Osteoblast (primary cell): ENCODE measurements at regions not wholly inside any gene's neighbourhood (a gene's known extent, or its start where the extent isn't known, plus 50 kb on each side); places are given as distances from the start of the nearest gene placed in this dataset.

Experiments
- DNase-seq: peaks from one replicate; pipeline ENCODE4 v3.0.0; 2011; ENCODE audit warnings: low spot score, mixed read lengths; ENCODE audit not compliant: insufficient read length; ENCODE audit errors: missing footprints
- H2AFZ ChIP-seq: 2 replicates; pipeline ENCODE4 v1.6.0; 2011; ENCODE audit warnings: mild to moderate bottlenecking, low read length
- H3K27ac ChIP-seq: 2 replicates; pipeline ENCODE4 v1.5.1; 2011; ENCODE audit warnings: mild to moderate bottlenecking, low read depth, low read length, moderate library complexity
- H3K27me3 ChIP-seq: 2 replicates; pipeline ENCODE4 v1.6.0; 2012; ENCODE audit warnings: mild to moderate bottlenecking, control low read depth, inconsistent platforms, low read length, moderate library complexity; ENCODE audit not compliant: insufficient read depth
- H3K36me3 ChIP-seq: 2 replicates; pipeline ENCODE4 v1.5.1; 2011; ENCODE audit warnings: mild to moderate bottlenecking, low read length, control low read depth, moderate library complexity; ENCODE audit not compliant: insufficient read depth
- H3K4me1 ChIP-seq: 2 replicates; pipeline ENCODE4 v1.5.1; 2011; ENCODE audit warnings: mild to moderate bottlenecking, low read length, control low read depth, moderate library complexity; ENCODE audit not compliant: insufficient read depth
- H3K4me2 ChIP-seq: 2 replicates; pipeline ENCODE4 v1.6.0; 2011; ENCODE audit warnings: mild to moderate bottlenecking, low read length; ENCODE audit not compliant: insufficient read depth
- H3K4me3 ChIP-seq: fragments of 200-600 bp; sonication (generic); 3 replicates; pipeline ENCODE4 v1.5.1; 2012; ENCODE audit warnings: mild to moderate bottlenecking, low read length, inconsistent platforms; ENCODE audit not compliant: insufficient read depth
- H3K79me2 ChIP-seq: 2 replicates; pipeline ENCODE4 v1.6.0; 2012; ENCODE audit warnings: mild to moderate bottlenecking, low read length, control low read depth, inconsistent platforms; ENCODE audit not compliant: insufficient read depth
- H3K9me3 ChIP-seq: 2 replicates; pipeline ENCODE4 v1.5.1; 2011; ENCODE audit warnings: low read depth, low read length, control low read depth
- H4K20me1 ChIP-seq: 2 replicates; pipeline ENCODE4 v1.6.0; 2012; ENCODE audit warnings: mild to moderate bottlenecking, low read length, control low read depth; ENCODE audit not compliant: insufficient read depth
- TF ChIP-seq, protein P1 (sequence below): IDR thresholded peaks from 2 replicates; pipeline ENCODE4 v1.5.1; 2011; ENCODE audit warnings: mild to moderate bottlenecking, low read depth, low read length, moderate library complexity; ENCODE audit errors: extremely low read depth

DNA sequence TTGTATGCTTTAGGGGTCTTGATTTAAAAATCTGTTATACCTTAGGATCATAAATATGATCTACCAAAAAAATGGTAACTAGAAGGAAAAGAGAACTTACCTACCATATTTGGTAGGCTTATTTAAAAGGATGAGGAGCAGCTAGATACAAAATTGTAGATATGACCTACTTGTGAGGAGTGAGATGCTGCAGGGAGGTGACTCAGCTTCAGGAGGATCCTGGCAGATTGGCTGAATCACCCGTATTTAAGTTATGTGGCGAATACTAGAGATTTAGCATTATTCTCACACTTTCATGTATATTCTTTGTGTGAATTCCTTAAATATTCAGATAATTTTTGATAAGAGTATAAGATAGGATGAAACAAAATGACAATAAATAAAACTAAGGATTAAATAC is 657.3 kb upstream of the LINC00305 start:
- Histone ChIP-seq H3K4me3 (no peak overlapping the region), H3K27ac (no peak overlapping the region), H3K4me1 (no peaks in the 10 kb centered on the region), H4K20me1 (no peaks in the 10 kb centered on the region), H3K79me2 (no peaks in the 10 kb centered on the region), H3K36me3 (no peaks in the 10 kb centered on the region), H3K27me3 (no peaks in the 10 kb centered on the region), H3K4me2 (no peak overlapping the region), H2AFZ (no peak overlapping the region), H3K9me3 (no peaks in the 10 kb centered on the region)
- TF ChIP-seq, protein P1, sequence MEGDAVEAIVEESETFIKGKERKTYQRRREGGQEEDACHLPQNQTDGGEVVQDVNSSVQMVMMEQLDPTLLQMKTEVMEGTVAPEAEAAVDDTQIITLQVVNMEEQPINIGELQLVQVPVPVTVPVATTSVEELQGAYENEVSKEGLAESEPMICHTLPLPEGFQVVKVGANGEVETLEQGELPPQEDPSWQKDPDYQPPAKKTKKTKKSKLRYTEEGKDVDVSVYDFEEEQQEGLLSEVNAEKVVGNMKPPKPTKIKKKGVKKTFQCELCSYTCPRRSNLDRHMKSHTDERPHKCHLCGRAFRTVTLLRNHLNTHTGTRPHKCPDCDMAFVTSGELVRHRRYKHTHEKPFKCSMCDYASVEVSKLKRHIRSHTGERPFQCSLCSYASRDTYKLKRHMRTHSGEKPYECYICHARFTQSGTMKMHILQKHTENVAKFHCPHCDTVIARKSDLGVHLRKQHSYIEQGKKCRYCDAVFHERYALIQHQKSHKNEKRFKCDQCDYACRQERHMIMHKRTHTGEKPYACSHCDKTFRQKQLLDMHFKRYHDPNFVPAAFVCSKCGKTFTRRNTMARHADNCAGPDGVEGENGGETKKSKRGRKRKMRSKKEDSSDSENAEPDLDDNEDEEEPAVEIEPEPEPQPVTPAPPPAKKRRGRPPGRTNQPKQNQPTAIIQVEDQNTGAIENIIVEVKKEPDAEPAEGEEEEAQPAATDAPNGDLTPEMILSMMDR = no peak
- DNase-seq = no peak

DNA sequence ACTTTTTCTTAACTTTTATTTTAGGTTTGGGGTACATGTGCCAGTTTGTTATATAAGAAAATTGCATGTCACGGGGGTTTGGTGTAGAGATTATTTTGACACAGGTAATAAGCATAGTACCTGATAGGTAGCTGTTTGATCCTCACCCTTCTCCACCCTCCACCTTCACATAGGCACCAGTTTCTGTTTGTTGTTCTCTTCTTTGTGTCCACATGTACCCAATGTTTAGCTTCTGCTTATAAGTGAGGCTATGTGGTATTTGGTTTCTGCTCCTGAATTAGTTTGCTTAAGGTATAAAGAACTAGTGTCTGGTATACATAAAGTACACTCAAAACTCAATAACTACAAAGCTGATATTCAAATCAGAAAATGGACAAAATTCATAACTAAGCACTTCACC is 654.6 kb upstream of the LINC00305 start:
- H3K9me3 ChIP-seq = no peaks in the 10 kb centered on the region
- H3K4me3 ChIP-seq = no peak overlapping the region
- H2AFZ ChIP-seq = no peak overlapping the region
- no peak for DNase-seq
- H3K79me2 ChIP-seq = no peaks in the 10 kb centered on the region
- TF ChIP-seq, protein P1 = no peak
- H4K20me1 ChIP-seq = no peaks in the 10 kb centered on the region
- no peak overlapping the region for H3K4me2 ChIP-seq
- no peak overlapping the region for H3K27ac ChIP-seq
- H3K27me3 ChIP-seq = no peaks in the 10 kb centered on the region
- no peaks in the 10 kb centered on the region for H3K36me3 ChIP-seq
- H3K4me1 ChIP-seq = no peaks in the 10 kb centered on the region

DNA sequence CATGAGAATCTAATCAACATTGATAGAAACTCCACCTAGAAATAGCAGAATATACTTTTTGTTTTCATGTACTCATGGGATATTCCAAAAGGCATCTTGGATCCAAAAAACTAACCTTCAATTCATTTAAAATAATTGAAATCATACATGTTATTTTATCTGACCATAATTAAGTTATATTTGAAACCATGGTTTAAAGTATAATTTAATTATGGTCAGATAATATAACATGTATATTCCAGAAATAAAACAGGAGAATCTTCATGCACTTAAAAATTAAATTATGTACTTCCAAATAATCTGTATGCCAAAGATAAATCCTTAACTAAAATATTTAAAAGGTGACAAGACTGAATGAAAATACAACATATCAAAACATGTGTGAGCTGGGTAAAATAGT is 651.3 kb upstream of the LINC00305 start:
- H3K4me1 ChIP-seq = no peaks in the 10 kb centered on the region
- H3K4me3 ChIP-seq = no peak overlapping the region
- H3K9me3 ChIP-seq = peaks cover 2% of the 10 kb centered on the region
- no peaks in the 10 kb centered on the region for H4K20me1 ChIP-seq
- H3K79me2 ChIP-seq = no peaks in the 10 kb centered on the region
- TF ChIP-seq, protein P1 = no peak
- H3K27me3 ChIP-seq = no peaks in the 10 kb centered on the region
- H3K27ac ChIP-seq = no peak overlapping the region
- H2AFZ ChIP-seq = no peak overlapping the region
- no peak overlapping the region for H3K4me2 ChIP-seq
- no peak for DNase-seq
- no peaks in the 10 kb centered on the region for H3K36me3 ChIP-seq

DNA sequence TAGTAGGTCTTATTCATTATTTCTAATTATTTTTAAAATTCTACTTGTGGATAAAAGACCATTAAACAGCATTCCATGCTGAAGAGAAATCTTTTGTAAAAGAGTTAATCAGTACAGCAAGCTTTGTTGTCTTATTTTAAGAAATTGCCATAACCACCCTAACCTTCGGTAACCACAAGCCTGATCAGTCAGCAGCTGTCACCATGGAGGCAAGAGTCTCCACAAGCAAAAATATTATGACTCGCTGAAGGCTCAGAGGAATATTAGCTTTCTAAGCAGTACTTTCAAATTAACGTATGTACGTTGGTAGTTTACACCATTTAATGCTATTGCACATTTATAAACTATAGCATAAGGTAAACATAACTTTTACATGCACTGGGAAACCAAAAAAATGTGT is 650.5 kb upstream of the LINC00305 start:
- no peak overlapping the region for H2AFZ ChIP-seq
- no peak overlapping the region for H3K4me3 ChIP-seq
- H3K27me3 ChIP-seq = no peaks in the 10 kb centered on the region
- peaks cover 2% of the 10 kb centered on the region for H3K9me3 ChIP-seq
- no peak overlapping the region for H3K4me2 ChIP-seq
- H3K27ac ChIP-seq = no peak overlapping the region
- no peaks in the 10 kb centered on the region for H3K4me1 ChIP-seq
- H3K79me2 ChIP-seq = no peaks in the 10 kb centered on the region
- H4K20me1 ChIP-seq = no peaks in the 10 kb centered on the region
- no peak for DNase-seq
- H3K36me3 ChIP-seq = no peaks in the 10 kb centered on the region
- TF ChIP-seq, protein P1 = no peak
